ENCODE measurements at regions not wholly inside any gene's neighbourhood (a gene's known extent, or its start where the extent isn't known, plus 50 kb on each side); places are given as distances from the start of the nearest gene placed in this dataset.

DNA sequence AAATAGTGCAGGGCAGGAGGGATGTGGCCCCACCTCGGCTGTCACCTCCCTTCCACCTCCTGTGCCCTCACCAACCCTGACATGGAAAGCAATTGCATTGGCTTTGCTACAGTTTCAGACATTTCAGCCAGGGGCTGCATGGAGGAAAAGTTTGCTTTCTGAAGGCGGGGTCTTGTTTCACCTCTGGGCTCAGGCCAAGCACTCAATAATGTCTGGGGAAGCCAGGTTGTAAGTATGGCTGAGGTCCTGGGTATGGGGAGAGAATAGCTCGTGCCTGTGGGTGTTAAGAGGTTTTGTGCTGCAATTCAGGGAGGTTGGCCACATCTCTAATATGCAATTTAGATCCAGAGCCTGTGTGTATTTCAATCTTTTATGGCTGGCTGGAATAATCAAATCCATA lies 238.4 kb upstream of the MKI67 start:
- TF ChIP-seq POLR2A (IDR thresholded peaks at IDR 0.05) = no peak
- TF ChIP-seq, protein P1, sequence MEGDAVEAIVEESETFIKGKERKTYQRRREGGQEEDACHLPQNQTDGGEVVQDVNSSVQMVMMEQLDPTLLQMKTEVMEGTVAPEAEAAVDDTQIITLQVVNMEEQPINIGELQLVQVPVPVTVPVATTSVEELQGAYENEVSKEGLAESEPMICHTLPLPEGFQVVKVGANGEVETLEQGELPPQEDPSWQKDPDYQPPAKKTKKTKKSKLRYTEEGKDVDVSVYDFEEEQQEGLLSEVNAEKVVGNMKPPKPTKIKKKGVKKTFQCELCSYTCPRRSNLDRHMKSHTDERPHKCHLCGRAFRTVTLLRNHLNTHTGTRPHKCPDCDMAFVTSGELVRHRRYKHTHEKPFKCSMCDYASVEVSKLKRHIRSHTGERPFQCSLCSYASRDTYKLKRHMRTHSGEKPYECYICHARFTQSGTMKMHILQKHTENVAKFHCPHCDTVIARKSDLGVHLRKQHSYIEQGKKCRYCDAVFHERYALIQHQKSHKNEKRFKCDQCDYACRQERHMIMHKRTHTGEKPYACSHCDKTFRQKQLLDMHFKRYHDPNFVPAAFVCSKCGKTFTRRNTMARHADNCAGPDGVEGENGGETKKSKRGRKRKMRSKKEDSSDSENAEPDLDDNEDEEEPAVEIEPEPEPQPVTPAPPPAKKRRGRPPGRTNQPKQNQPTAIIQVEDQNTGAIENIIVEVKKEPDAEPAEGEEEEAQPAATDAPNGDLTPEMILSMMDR (IDR thresholded peaks at IDR 0.05) = no peak

Measured in ovary (tissue), 3 donors.